Caco-2 (cell line): ENCODE measurements at regions not wholly inside any gene's neighbourhood (a gene's known extent, or its start where the extent isn't known, plus 50 kb on each side); places are given as distances from the start of the nearest gene placed in this dataset.

Experiments used
- BruUV-seq: library from RNA; stranded (reverse); fragments of 400-500 nt; replicated peaks from 2 replicates; lab custom pipeline; 2021; lab: Mats Ljungman, UMichigan
- CTCF ChIA-PET: fragments of 300-600 bp; sonication (Branson Sonifier 250); formaldehyde crosslinking; loops from one replicate; lab custom pipeline; 2022; ENCODE audit warnings: antibody characterized with exemption; lab: Charles Lee
- POLR2A ChIA-PET: fragments of 300-600 bp; sonication (Branson Sonifier 250); formaldehyde crosslinking; loops from one replicate; lab custom pipeline; 2022; ENCODE audit warnings: antibody characterized with exemption; lab: Charles Lee
- DNase-seq, 2 experiments: peaks; one replicate each; pipeline versions ENCODE4 v3.0.0 to v3.0.0-alpha.2; 2020 to 2022
- H3K27me3 ChIP-seq: replicated peaks from 2 replicates; pipeline ENCODE4 v1.6.0; 2011; ENCODE audit warnings: low read length; ENCODE audit not compliant: control insufficient read depth, insufficient read depth
- H3K36me3 ChIP-seq: 2 replicates; pipeline ENCODE4 v1.5.1; 2011; ENCODE audit warnings: low read length; ENCODE audit not compliant: control insufficient read depth, insufficient read depth
- H3K4me1 ChIP-seq: fragments of 250-450 bp; sonication (Bioruptor Pico); 2 replicates; pipeline ENCODE4 v1.5.1; 2020; ENCODE audit warnings: mild to moderate bottlenecking
- H3K4me3 ChIP-seq: 2 replicates; pipeline ENCODE4 v1.5.1; 2011; ENCODE audit warnings: low read depth, mild to moderate bottlenecking, control low read depth, low read length
- H3K9me3 ChIP-seq: fragments of 250-450 bp; sonication (Bioruptor Pico); 2 replicates; pipeline ENCODE4 v1.5.1; 2020; ENCODE audit warnings: mild to moderate bottlenecking, moderate library complexity
- H3K27ac Mint-ChIP-seq: one replicate; pipeline ENCODE4 v1.8.0; 2022; ENCODE audit warnings: mixed read lengths; ENCODE audit not compliant: unreplicated experiment
- H3K27me3 Mint-ChIP-seq: one replicate; pipeline ENCODE4 v1.8.0; 2022; ENCODE audit warnings: mixed read lengths; ENCODE audit not compliant: insufficient read depth, unreplicated experiment
- H3K36me3 Mint-ChIP-seq: one replicate; pipeline ENCODE4 v1.8.0; 2022; ENCODE audit warnings: mild to moderate bottlenecking, mixed read lengths; ENCODE audit not compliant: insufficient read depth, unreplicated experiment
- H3K4me1 Mint-ChIP-seq: one replicate; pipeline ENCODE4 v1.8.0; 2022; ENCODE audit warnings: low read depth, mixed read lengths; ENCODE audit not compliant: unreplicated experiment
- H3K4me3 Mint-ChIP-seq: one replicate; pipeline ENCODE4 v1.8.0; 2022; ENCODE audit warnings: mild to moderate bottlenecking, moderate library complexity, mixed read lengths; ENCODE audit not compliant: unreplicated experiment
- H3K9me3 Mint-ChIP-seq: one replicate; pipeline ENCODE4 v1.8.0; 2022; ENCODE audit warnings: mixed read lengths; ENCODE audit not compliant: unreplicated experiment
- CTCF ChIP-seq, 2 experiments: fragments of 200-600 bp in 1 of 2; IDR thresholded peaks; 1 replicate in 1 of 2; 2 replicates in 1 of 2; pipeline versions ENCODE4 v1.5.1 to v1.8.0; 2011 to 2022; ENCODE audit warnings: antibody characterized with exemption in 1 of 2, control low read depth in 1 of 2, inconsistent platforms in 1 of 2, low read depth in 1 of 2, low read length in 1 of 2, mild to moderate bottlenecking in 1 of 2, moderate library complexity in 1 of 2; ENCODE audit not compliant: insufficient read depth in 1 of 2, severe bottlenecking in 1 of 2, unreplicated experiment in 1 of 2
- intact Hi-C: fragments of 100-400 bp; cut with micrococcal nuclease; formaldehyde crosslinking; loops from one replicate; pipeline ENCODE4 v1.10.0; 2022; ENCODE audit not compliant: unreplicated experiment

DNA sequence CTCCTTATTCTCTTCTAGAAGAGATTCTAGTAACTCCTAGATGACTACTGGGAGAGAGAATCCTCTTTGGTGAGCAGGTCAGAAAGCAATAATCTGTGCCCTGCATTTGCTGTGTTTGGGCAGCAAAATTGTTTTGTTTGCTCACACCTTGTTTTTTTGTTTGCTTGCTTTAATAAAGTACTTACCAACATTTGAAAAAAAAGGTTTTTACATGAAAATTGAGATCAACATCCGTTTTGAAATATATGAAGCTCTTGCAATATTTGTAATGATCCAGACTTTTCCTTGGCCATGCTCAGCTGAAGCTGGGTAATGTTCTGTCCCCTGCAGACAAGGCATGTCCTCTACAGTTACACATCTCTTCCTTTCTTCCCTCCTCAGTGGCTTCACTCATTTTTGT is 62.2 kb downstream of the DIPK2A start:
- DNase-seq = no peak
- H3K4me3 Mint-ChIP-seq = no peak overlapping the region
- CTCF ChIA-PET = no interaction called here
- no peak overlapping the region for H3K27ac Mint-ChIP-seq
- H3K36me3 Mint-ChIP-seq = no peaks in the 10 kb centered on the region
- intact Hi-C loops = no loop called here
- no peaks in the 10 kb centered on the region for H3K4me1 Mint-ChIP-seq
- Histone ChIP-seq H3K36me3 (no peaks in the 10 kb centered on the region), H3K9me3 (no peaks in the 10 kb centered on the region), H3K4me3 (no peak overlapping the region), H3K4me1 (no peaks in the 10 kb centered on the region), H3K27me3 (no peaks in the 10 kb centered on the region)
- POLR2A ChIA-PET = no interaction called here
- BruUV-seq = no TSS peak
- no peaks in the 10 kb centered on the region for H3K9me3 Mint-ChIP-seq
- no peaks in the 10 kb centered on the region for H3K27me3 Mint-ChIP-seq
- TF ChIP-seq CTCF (IDR thresholded peaks at IDR 0.05; ENCODE audit: insufficient read depth in 1 of 2, low read depth in 1 of 2, low read length in 1 of 2, severe bottlenecking in 1 of 2, unreplicated experiment in 1 of 2) = no peak

- DNase-seq = no peak
- H3K4me3 Mint-ChIP-seq = no peak overlapping the region
- no peak overlapping the region for H3K27ac Mint-ChIP-seq
- H3K9me3 Mint-ChIP-seq = no peaks in the 10 kb centered on the region
- ChIA-PET CTCF (no interaction called here), POLR2A (no interaction called here)
- no peaks in the 10 kb centered on the region for H3K27me3 Mint-ChIP-seq
- Histone ChIP-seq H3K36me3 (no peaks in the 10 kb centered on the region), H3K27me3 (no peaks in the 10 kb centered on the region), H3K4me1 (no peaks in the 10 kb centered on the region), H3K4me3 (no peak overlapping the region), H3K9me3 (no peaks in the 10 kb centered on the region)
- no peak for TF ChIP-seq CTCF (IDR thresholded peaks at IDR 0.05; ENCODE audit: insufficient read depth in 1 of 2, low read depth in 1 of 2, low read length in 1 of 2, severe bottlenecking in 1 of 2, unreplicated experiment in 1 of 2)
- no peaks in the 10 kb centered on the region for H3K36me3 Mint-ChIP-seq
- BruUV-seq = no TSS peak
- H3K4me1 Mint-ChIP-seq = peaks cover 6% of the 10 kb centered on the region
- intact Hi-C loops = loop anchor here (1.0 kb wide), 1 partner anchor 28 kb away; no protein-coding TSS in a partner anchor
Measured at GRCh38 chr3:144034715-144035290, 63.2 kb downstream of the DIPK2A start.

DNA sequence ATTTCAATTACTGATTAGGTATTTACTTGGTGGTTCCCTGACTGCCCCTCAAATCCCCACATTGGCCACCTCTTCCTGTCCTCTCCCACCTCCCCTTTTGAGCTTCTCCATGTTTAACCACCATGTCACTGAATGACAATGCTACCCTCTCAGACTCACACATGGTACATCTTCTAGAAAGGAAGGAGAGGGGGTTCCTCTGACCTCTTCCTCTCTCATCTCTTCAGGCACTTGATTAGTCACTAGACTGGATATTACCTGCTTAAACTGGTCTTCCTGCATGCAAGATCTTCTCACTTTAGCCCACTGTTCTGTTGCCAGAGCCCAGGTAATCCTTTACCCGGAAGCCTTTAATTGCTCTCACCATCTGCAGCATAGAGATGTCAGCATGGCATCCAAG is 64.9 kb downstream of the DIPK2A start:
- no peaks in the 10 kb centered on the region for H3K36me3 Mint-ChIP-seq
- H3K4me3 Mint-ChIP-seq = no peak overlapping the region
- no peak for DNase-seq
- ChIA-PET POLR2A (no interaction called here), CTCF (no interaction called here)
- H3K27ac Mint-ChIP-seq = no peak overlapping the region
- peaks cover 6% of the 10 kb centered on the region for H3K4me1 Mint-ChIP-seq
- H3K36me3 ChIP-seq = no peaks in the 10 kb centered on the region
- H3K27me3 ChIP-seq = no peaks in the 10 kb centered on the region
- TF ChIP-seq CTCF (IDR thresholded peaks at IDR 0.05; ENCODE audit: insufficient read depth in 1 of 2, low read depth in 1 of 2, low read length in 1 of 2, severe bottlenecking in 1 of 2, unreplicated experiment in 1 of 2) = no peak
- no TSS peak for BruUV-seq
- H3K4me1 ChIP-seq = no peaks in the 10 kb centered on the region
- intact Hi-C loops = no loop called here
- no peak overlapping the region for H3K4me3 ChIP-seq
- no peaks in the 10 kb centered on the region for H3K9me3 Mint-ChIP-seq
- no peaks in the 10 kb centered on the region for H3K9me3 ChIP-seq
- H3K27me3 Mint-ChIP-seq = no peaks in the 10 kb centered on the region
